ENCODE measurements at regions not wholly inside any gene's neighbourhood (a gene's known extent, or its start where the extent isn't known, plus 50 kb on each side); places are given as distances from the start of the nearest gene placed in this dataset.
"Not testable (repeated sequence)": the region's sequence is repeated elsewhere in the genome, so short reads cannot be mapped to it uniquely, and the experiment has no call there.

GRCh38 chr3:78087134-78087533 lies 1047.2 kb downstream of the ROBO2 start:
- DNase-seq (ENCODE audit: low spot score), result no peak

GRCh38 chr3:78088006-78088405 lies 1048.1 kb downstream of the ROBO2 start:
- no peak for DNase-seq (ENCODE audit: low spot score)

GRCh38 chr3:78090382-78090781 lies 1050.5 kb downstream of the ROBO2 start:
- no peak for DNase-seq (ENCODE audit: low spot score)

- no peak for DNase-seq (ENCODE audit: low spot score)
Observed at GRCh38 chr3:78091478-78092119, 1051.7 kb downstream of the ROBO2 start.

GRCh38 chr3:78092574-78092973 lies 1052.7 kb downstream of the ROBO2 start:
- DNase-seq (ENCODE audit: low spot score), result not testable (repeated sequence)

- DNase-seq (ENCODE audit: low spot score), result no peak
Observed at GRCh38 chr3:78096488-78097255, 1056.8 kb downstream of the ROBO2 start.

GRCh38 chr3:78098367-78098766 lies 1058.5 kb downstream of the ROBO2 start:
- DNase-seq (ENCODE audit: low spot score), result no peak

- DNase-seq (ENCODE audit: low spot score), result no peak
Observed at GRCh38 chr3:78101384-78101783, 1061.5 kb downstream of the ROBO2 start.

- not testable (repeated sequence) for DNase-seq (ENCODE audit: low spot score)
Observed at GRCh38 chr3:78108269-78108961, 1068.5 kb downstream of the ROBO2 start.

GRCh38 chr3:78112291-78113010 lies 1072.6 kb downstream of the ROBO2 start:
- no peak for DNase-seq (ENCODE audit: low spot score)

GRCh38 chr3:78115983-78116382 lies 1076.1 kb downstream of the ROBO2 start:
- DNase-seq (ENCODE audit: low spot score), result no peak

GRCh38 chr3:78116874-78117273 lies 1077.0 kb downstream of the ROBO2 start:
- no peak for DNase-seq (ENCODE audit: low spot score)

GRCh38 chr3:78123058-78123457 lies 1083.2 kb downstream of the ROBO2 start:
- DNase-seq (ENCODE audit: low spot score), result no peak

GRCh38 chr3:78129707-78130106 lies 1089.8 kb downstream of the ROBO2 start:
- no peak for DNase-seq (ENCODE audit: low spot score)

- DNase-seq (ENCODE audit: low spot score), result no peak
Observed at GRCh38 chr3:78130741-78131290, 1090.9 kb downstream of the ROBO2 start.

GRCh38 chr3:78134496-78134895 lies 1094.6 kb downstream of the ROBO2 start:
- no peak for DNase-seq (ENCODE audit: low spot score)

GRCh38 chr3:78139166-78139565 lies 1099.3 kb downstream of the ROBO2 start:
- DNase-seq (ENCODE audit: low spot score), result no peak

- no peak for DNase-seq (ENCODE audit: low spot score)
Observed at GRCh38 chr3:78140274-78140673, 1100.4 kb downstream of the ROBO2 start.

GRCh38 chr3:78140866-78141265 lies 1101.0 kb downstream of the ROBO2 start:
- no peak for DNase-seq (ENCODE audit: low spot score)

- DNase-seq (ENCODE audit: low spot score), result no peak
Observed at GRCh38 chr3:78141269-78141668, 1101.4 kb downstream of the ROBO2 start.

GRCh38 chr3:78143000-78143399 lies 1103.1 kb downstream of the ROBO2 start:
- DNase-seq (ENCODE audit: low spot score), result no peak
